ENCODE measurements at regions not wholly inside any gene's neighbourhood (a gene's known extent, or its start where the extent isn't known, plus 50 kb on each side); places are given as distances from the start of the nearest gene placed in this dataset.

DNA sequence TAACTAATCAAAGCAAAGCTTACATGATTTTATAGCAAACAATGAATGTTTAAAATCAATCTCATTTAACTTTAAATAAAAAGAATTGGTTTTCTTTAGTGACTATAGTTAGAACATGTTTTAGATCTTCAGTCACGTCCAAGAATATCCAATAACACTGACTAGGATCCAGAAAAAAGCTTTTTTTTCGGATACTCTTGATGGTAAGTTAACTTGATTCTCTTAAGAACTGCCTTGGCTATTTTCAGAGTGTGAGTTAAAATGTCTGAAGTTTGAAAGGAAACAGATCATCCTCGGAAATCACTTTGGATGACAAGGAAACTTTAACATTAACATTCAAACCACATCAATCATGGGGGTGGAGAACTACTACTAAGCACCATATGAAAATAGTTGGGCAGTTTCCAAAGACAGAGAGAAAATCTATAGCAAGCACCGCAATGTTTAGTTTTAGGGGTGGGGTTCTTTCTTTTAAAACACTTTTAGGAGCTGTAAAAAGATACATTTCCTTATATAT lies 83.7 kb upstream of the SLC27A6 start:
- 36% methylated on average over 4 of the region's 4 CpGs for WGBS (ENCODE audit: insufficient coverage, low coverage, low lambda C conversion rate, missing lambda C conversion rate)
- Histone ChIP-seq H3K36me3 (no peaks in the 10 kb centered on the region), H3K4me1 (no peaks in the 10 kb centered on the region), H3K9me3 (no peaks in the 10 kb centered on the region), H3K27ac (no peak overlapping the region), H3K4me3 (no peak overlapping the region), H3K27me3 (peaks cover 0 to 3% of the 10 kb centered on the region in 2 donors)
- intact Hi-C loops (cut with DNase I): no loop called here
- DNase-seq (no peak), ATAC-seq (no peak)
- TF ChIP-seq, protein P1, sequence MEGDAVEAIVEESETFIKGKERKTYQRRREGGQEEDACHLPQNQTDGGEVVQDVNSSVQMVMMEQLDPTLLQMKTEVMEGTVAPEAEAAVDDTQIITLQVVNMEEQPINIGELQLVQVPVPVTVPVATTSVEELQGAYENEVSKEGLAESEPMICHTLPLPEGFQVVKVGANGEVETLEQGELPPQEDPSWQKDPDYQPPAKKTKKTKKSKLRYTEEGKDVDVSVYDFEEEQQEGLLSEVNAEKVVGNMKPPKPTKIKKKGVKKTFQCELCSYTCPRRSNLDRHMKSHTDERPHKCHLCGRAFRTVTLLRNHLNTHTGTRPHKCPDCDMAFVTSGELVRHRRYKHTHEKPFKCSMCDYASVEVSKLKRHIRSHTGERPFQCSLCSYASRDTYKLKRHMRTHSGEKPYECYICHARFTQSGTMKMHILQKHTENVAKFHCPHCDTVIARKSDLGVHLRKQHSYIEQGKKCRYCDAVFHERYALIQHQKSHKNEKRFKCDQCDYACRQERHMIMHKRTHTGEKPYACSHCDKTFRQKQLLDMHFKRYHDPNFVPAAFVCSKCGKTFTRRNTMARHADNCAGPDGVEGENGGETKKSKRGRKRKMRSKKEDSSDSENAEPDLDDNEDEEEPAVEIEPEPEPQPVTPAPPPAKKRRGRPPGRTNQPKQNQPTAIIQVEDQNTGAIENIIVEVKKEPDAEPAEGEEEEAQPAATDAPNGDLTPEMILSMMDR (IDR thresholded peaks at IDR 0.05): no peak
- no peak for TF ChIP-seq POLR2A (IDR thresholded peaks at IDR 0.05)

DNA sequence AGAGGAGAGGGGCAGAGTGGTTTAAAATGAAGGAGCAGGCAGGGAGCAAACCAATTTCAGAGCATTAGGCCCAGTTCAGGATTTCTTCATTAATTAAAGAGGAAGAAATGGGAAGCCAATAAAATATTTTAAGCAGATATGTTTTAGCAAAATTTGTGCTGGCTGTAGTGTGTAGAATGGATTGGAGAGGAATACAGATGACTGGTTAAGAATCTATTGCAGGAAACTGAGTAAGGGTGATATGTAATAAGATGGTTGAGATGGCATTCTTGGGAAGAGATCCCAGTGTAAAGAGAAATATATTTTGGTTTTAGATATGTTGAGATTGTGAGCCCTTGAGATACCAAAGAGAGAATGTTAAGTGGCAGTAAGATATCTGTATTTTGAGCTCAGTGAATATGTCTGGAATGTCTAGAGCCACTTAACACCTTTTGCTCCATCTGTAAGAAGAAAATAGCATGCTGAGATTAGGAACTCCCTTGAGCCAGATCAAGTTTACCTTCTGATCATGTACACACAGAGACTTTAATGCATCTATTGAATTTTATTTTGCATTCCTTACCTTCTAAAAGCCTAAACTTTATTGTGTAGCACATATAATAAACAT lies 79.5 kb upstream of the SLC27A6 start:
- TF ChIP-seq, protein P1 (IDR thresholded peaks at IDR 0.05): no peak
- no peak for TF ChIP-seq POLR2A (IDR thresholded peaks at IDR 0.05)
- Histone ChIP-seq H3K9me3 (no peaks in the 10 kb centered on the region), H3K4me3 (no peak overlapping the region), H3K27ac (no peak overlapping the region), H3K4me1 (no peaks in the 10 kb centered on the region), H3K27me3 (no peaks in the 10 kb centered on the region), H3K36me3 (no peaks in the 10 kb centered on the region)
- intact Hi-C loops (cut with DNase I): no loop called here
- no peak for DNase-seq
- ATAC-seq: no peak

DNA sequence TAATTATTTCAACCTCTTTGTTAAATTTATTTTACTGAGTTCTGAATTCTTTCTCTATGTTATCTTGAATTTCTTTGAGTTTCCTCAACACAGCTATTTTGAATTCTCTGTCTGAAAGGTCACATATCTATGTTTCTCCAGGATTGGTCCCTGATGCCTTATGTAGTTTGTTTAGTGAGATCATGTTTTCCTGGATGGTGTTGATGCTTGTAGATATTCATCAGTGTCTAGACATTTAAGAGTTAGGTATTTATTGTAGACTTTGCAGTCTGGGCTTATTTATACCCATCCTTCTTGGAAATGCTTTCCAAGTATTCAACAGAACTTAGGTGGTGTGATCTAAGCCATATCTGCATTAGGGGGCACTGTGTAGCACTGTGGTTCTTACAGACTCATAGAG lies 70.2 kb upstream of the SLC27A6 start:
- Histone ChIP-seq H3K27me3 (no peaks in the 10 kb centered on the region), H3K27ac (no peak overlapping the region), H3K4me3 (no peak overlapping the region), H3K4me1 (no peaks in the 10 kb centered on the region), H3K36me3 (no peaks in the 10 kb centered on the region), H3K9me3 (no peaks in the 10 kb centered on the region)
- TF ChIP-seq, protein P1 (IDR thresholded peaks at IDR 0.05): no peak
- no peak for TF ChIP-seq POLR2A (IDR thresholded peaks at IDR 0.05)
- DNase-seq (no peak), ATAC-seq (no peak)
- intact Hi-C loops (cut with DNase I): no loop called here

DNA sequence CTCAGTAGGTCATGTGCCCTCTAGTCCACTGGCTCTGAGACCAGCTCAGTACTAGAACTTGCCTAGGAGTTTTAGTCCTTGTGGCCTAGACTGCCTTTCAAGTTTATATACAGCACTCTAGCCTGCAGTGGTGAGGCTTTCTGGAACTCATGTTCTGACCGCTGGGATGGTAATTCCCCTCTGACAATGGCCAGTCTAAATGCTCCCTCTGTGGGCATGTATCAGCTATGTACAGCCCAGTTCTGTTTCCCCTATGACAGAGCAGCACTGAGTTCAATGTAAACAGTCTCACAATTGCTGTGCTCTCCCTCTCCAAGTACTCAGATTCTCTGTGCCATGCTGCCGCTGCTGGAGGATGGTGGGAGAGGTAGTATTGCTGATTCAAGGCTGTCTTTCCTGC lies 68.6 kb upstream of the SLC27A6 start:
- 100% methylated on average over 1 of the region's 2 CpGs for WGBS (ENCODE audit: insufficient coverage, low coverage, low lambda C conversion rate, missing lambda C conversion rate)
- intact Hi-C loops (cut with DNase I): no loop called here
- Histone ChIP-seq H3K9me3 (no peaks in the 10 kb centered on the region), H3K4me1 (no peaks in the 10 kb centered on the region), H3K36me3 (no peaks in the 10 kb centered on the region), H3K27ac (no peak overlapping the region), H3K27me3 (no peaks in the 10 kb centered on the region), H3K4me3 (no peak overlapping the region)
- ATAC-seq: no peak
- TF ChIP-seq POLR2A (IDR thresholded peaks at IDR 0.05): no peak
- TF ChIP-seq, protein P1 (IDR thresholded peaks at IDR 0.05): no peak
- no peak for DNase-seq

DNA sequence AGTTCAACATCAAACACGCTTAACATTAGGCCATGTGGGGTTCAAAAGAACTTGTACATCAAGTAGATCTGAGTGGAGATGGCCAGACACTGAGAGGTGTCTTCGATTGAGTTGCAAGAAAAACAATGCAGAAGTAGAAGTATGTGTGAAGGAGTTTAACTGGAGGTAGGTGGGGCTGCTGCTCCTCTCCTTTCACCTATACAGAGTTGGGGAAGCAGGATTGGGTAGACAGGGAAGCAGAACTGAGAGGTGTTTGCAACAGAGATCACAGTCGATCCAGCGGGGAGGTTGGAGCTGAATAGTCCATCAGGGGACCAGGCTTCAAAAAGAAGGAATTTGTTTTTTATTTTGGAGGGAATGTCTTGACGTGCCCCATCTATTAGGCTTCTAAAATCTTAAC lies 61.7 kb upstream of the SLC27A6 start:
- no peaks in the 10 kb centered on the region for H3K9me3 ChIP-seq
- intact Hi-C loops (cut with DNase I): no loop called here
- DNase-seq (no peak), ATAC-seq (no peak)
- no peak overlapping the region for H3K4me3 ChIP-seq
- no peaks in the 10 kb centered on the region for H3K36me3 ChIP-seq
- H3K27me3 ChIP-seq: no peaks in the 10 kb centered on the region
- H3K27ac ChIP-seq: no peak overlapping the region
- TF ChIP-seq, protein P1 (IDR thresholded peaks at IDR 0.05): no peak
- no peak for TF ChIP-seq POLR2A (IDR thresholded peaks at IDR 0.05)
- peaks cover 0 to 9% (median 0%) of the 10 kb centered on the region in 4 donors for H3K4me1 ChIP-seq
- WGBS (ENCODE audit: insufficient coverage, low coverage, low lambda C conversion rate, missing lambda C conversion rate): 78% methylated on average over 5 of the region's 5 CpGs
